ENCODE measurements at regions not wholly inside any gene's neighbourhood (a gene's known extent, or its start where the extent isn't known, plus 50 kb on each side); places are given as distances from the start of the nearest gene placed in this dataset.
"Not testable (repeated sequence)": the region's sequence is repeated elsewhere in the genome, so short reads cannot be mapped to it uniquely, and the experiment has no call there.

DNA sequence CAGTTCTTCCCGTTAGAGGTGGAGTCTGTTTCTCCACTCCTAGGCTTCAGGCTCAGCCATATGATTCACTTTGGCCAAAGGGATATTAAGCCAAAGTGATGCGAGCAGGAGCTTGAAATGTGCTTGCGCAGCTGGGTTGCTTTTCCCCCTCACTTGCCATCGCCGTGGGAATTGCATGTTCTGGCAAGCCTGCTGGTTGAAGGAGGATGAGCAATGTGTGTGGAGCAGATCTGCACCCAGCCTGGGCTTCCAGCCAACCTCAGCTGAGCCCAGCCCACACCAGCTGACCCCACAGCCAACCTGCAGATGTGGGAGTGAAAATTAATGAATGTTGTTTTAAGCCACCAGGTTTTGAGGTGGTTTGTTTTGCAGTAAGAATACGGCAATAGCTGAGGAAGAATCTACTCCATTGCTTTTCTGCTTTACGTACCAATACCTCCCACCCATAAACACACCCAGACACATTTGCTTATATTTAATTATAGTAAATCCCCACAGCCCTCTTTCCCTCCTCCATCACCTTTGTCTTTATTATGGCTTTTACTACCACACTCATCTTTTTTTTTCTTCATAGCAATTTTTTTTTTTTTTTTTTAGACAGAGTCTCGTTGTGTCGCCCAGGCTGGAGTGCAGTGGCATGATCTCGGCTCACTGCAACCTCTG lies 132.8 kb upstream of the FUNDC1 start:
- H3K27ac ChIP-seq (ENCODE audit: low read length) = no peak overlapping the region
- no peak overlapping the region for H3K4me3 ChIP-seq (ENCODE audit: low read length)
- DNase-seq (peak; percentile 48 to 64 (median 56)), ATAC-seq (peak in 1 of 2 donors; percentile 45)
- intact Hi-C loops (cut with DNase I) = no loop called here
- no peaks in the 10 kb centered on the region for H3K4me1 ChIP-seq (ENCODE audit: control insufficient read depth, insufficient read depth, low read length)
- no peaks in the 10 kb centered on the region for H3K9me3 ChIP-seq (ENCODE audit: control insufficient read depth, low read length)
- H3K27me3 ChIP-seq (ENCODE audit: control insufficient read depth, insufficient read depth) = no peaks in the 10 kb centered on the region
- WGBS = 43% methylated on average over 10 of the region's 10 CpGs

DNA sequence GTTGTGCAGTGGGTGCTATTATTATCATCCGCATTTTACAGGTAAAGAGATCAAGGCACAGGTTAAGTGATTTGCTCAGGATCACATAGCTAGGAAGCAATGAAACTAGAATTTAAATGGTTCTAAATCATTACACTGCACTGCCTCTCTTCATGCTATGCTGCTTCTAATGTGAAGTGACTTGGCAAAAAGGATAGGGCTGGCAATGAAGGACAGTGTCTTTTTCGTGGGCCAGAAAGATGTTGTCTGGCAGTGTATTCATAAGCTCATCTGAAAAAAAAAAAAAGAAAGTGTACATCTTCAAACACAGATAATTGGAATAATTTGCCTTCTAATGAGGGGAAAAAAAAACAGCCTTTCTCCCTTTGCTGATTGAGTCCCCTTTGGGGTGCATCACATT lies 132.2 kb upstream of the FUNDC1 start:
- Histone ChIP-seq H3K27ac (ENCODE audit: low read length) (no peak overlapping the region), H3K4me3 (ENCODE audit: low read length) (no peak overlapping the region), H3K27me3 (ENCODE audit: control insufficient read depth, insufficient read depth) (no peaks in the 10 kb centered on the region), H3K9me3 (ENCODE audit: control insufficient read depth, low read length) (no peaks in the 10 kb centered on the region), H3K4me1 (ENCODE audit: control insufficient read depth, insufficient read depth, low read length) (no peaks in the 10 kb centered on the region)
- no peak for DNase-seq
- intact Hi-C loops (cut with DNase I) = no loop called here
- 59% methylated on average over 2 of the region's 2 CpGs for WGBS
- ATAC-seq = no peak

GRCh38 chrX:44669626-44670025 lies 127.0 kb upstream of the FUNDC1 start:
- no peaks in the 10 kb centered on the region for H3K9me3 ChIP-seq (ENCODE audit: control insufficient read depth, low read length)
- no peaks in the 10 kb centered on the region for H3K4me1 ChIP-seq (ENCODE audit: control insufficient read depth, insufficient read depth, low read length)
- no peak for ATAC-seq
- intact Hi-C loops (cut with DNase I) = no loop called here
- no peaks in the 10 kb centered on the region for H3K27me3 ChIP-seq (ENCODE audit: control insufficient read depth, insufficient read depth)
- WGBS = 78% methylated on average over 1 of the region's 1 CpG
- DNase-seq = no peak
- H3K4me3 ChIP-seq (ENCODE audit: low read length) = no peak overlapping the region
- H3K27ac ChIP-seq (ENCODE audit: low read length) = no peak overlapping the region

DNA sequence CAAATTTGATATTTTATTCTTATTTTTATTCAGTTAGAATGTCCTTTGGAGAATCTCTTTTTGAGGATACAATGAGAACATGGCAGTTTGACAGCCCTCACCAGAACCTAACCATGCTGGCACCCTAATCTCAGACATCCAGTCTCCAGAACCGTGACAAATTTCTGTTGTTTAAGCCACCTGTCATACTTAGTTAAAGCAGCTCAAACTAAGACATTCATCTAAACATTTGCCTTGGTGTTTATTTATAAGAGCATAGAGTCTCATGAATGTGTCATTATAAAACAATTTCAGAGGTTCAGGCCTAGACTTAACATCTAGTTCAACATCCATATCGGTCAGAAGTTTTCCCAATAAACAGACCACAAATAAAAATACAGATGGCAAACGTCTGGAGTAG lies 125.1 kb upstream of the FUNDC1 start:
- no peak for DNase-seq
- intact Hi-C loops (cut with DNase I) = no loop called here
- no peaks in the 10 kb centered on the region for H3K9me3 ChIP-seq (ENCODE audit: control insufficient read depth, low read length)
- no peaks in the 10 kb centered on the region for H3K27me3 ChIP-seq (ENCODE audit: control insufficient read depth, insufficient read depth)
- H3K27ac ChIP-seq (ENCODE audit: low read length) = no peak overlapping the region
- ATAC-seq = no peak
- no peak overlapping the region for H3K4me3 ChIP-seq (ENCODE audit: low read length)
- 79% methylated on average over 3 of the region's 3 CpGs for WGBS
- no peaks in the 10 kb centered on the region for H3K4me1 ChIP-seq (ENCODE audit: control insufficient read depth, insufficient read depth, low read length)

- ATAC-seq; H3K27ac ChIP-seq (ENCODE audit: low read length); H3K27me3 ChIP-seq (ENCODE audit: control insufficient read depth, insufficient read depth); H3K4me1 ChIP-seq (ENCODE audit: control insufficient read depth, insufficient read depth, low read length); H3K9me3 ChIP-seq (ENCODE audit: control insufficient read depth, low read length); H3K4me3 ChIP-seq (ENCODE audit: low read length); intact Hi-C loops (cut with DNase I); DNase-seq: not testable (repeated sequence)
- WGBS = 77% methylated on average over 5 of the region's 5 CpGs
Measured at GRCh38 chrX:44657718-44658246, 115.1 kb upstream of the FUNDC1 start.

- no peak overlapping the region for H3K27ac ChIP-seq (ENCODE audit: low read length)
- DNase-seq = no peak
- no peak overlapping the region for H3K4me3 ChIP-seq (ENCODE audit: low read length)
- no peaks in the 10 kb centered on the region for H3K27me3 ChIP-seq (ENCODE audit: control insufficient read depth, insufficient read depth)
- no peaks in the 10 kb centered on the region for H3K4me1 ChIP-seq (ENCODE audit: control insufficient read depth, insufficient read depth, low read length)
- no peak for ATAC-seq
- H3K9me3 ChIP-seq (ENCODE audit: control insufficient read depth, low read length) = no peaks in the 10 kb centered on the region
- 14% methylated on average over 2 of the region's 2 CpGs for WGBS
- intact Hi-C loops (cut with DNase I) = no loop called here
Measured at GRCh38 chrX:44651358-44651757, 108.7 kb upstream of the FUNDC1 start.

- no peaks in the 10 kb centered on the region for H3K27me3 ChIP-seq (ENCODE audit: control insufficient read depth, insufficient read depth)
- 84% methylated on average over 5 of the region's 5 CpGs for WGBS
- H3K4me1 ChIP-seq (ENCODE audit: control insufficient read depth, insufficient read depth, low read length) = no peaks in the 10 kb centered on the region
- ATAC-seq (no peak), DNase-seq (no peak)
- H3K27ac ChIP-seq (ENCODE audit: low read length) = no peak overlapping the region
- intact Hi-C loops (cut with DNase I) = no loop called here
- no peak overlapping the region for H3K4me3 ChIP-seq (ENCODE audit: low read length)
- no peaks in the 10 kb centered on the region for H3K9me3 ChIP-seq (ENCODE audit: control insufficient read depth, low read length)
Measured at GRCh38 chrX:44643723-44644122, 101.1 kb upstream of the FUNDC1 start.

DNA sequence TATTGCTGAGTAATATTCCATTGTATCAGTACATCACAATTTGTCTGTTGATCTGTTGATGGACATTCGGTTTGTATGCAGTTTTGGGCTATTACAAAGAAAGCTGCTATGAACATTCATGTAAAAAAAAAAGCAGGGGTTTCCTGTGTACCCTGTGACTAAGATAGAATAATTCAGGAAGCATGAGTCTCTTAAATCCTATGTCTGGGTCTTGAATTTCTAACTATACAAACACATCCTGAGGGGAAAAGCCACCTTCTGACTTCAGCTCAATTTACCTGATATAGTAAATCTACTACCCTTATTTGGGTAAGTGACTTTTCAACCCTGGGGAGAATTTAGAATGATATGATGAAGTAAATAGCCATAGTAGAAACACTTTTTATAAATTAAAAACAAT lies 94.6 kb upstream of the FUNDC1 start:
- intact Hi-C loops (cut with DNase I) = no loop called here
- H3K9me3 ChIP-seq (ENCODE audit: control insufficient read depth, low read length) = no peaks in the 10 kb centered on the region
- no peak for ATAC-seq
- H3K4me1 ChIP-seq (ENCODE audit: control insufficient read depth, insufficient read depth, low read length) = no peaks in the 10 kb centered on the region
- no peaks in the 10 kb centered on the region for H3K27me3 ChIP-seq (ENCODE audit: control insufficient read depth, insufficient read depth)
- WGBS = 72% methylated on average over 1 of the region's 1 CpG
- no peak overlapping the region for H3K4me3 ChIP-seq (ENCODE audit: low read length)
- DNase-seq = no peak
- H3K27ac ChIP-seq (ENCODE audit: low read length) = no peak overlapping the region

- no peaks in the 10 kb centered on the region for H3K9me3 ChIP-seq (ENCODE audit: control insufficient read depth, low read length)
- intact Hi-C loops (cut with DNase I) = no loop called here
- DNase-seq = no peak
- no peak overlapping the region for H3K4me3 ChIP-seq (ENCODE audit: low read length)
- H3K27me3 ChIP-seq (ENCODE audit: control insufficient read depth, insufficient read depth) = no peaks in the 10 kb centered on the region
- WGBS = 52% methylated on average over 4 of the region's 4 CpGs
- H3K4me1 ChIP-seq (ENCODE audit: control insufficient read depth, insufficient read depth, low read length) = no peaks in the 10 kb centered on the region
- ATAC-seq = no peak
- no peak overlapping the region for H3K27ac ChIP-seq (ENCODE audit: low read length)
Measured at GRCh38 chrX:44621078-44621477, 78.4 kb upstream of the FUNDC1 start.

DNA sequence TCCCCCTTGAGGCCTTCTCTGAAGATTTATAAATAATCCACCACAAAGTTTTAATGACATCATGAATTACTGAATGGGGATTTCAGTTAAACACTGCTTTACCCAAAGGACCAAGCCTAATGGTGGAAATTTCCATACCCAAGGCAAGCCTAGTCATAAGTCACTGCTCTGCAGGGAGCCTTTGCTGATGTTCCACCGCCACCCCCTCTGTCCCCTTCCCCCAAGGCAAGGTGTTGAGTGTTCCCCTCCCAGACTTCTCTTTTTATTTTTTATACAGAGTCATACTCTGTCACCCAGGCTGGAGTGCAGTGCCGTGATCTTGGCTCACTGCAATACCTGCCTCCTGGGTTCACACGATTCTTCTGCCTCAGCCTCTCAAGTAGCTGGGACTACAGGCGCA lies 76.4 kb upstream of the FUNDC1 start:
- ATAC-seq (no peak), DNase-seq (no peak)
- no peaks in the 10 kb centered on the region for H3K4me1 ChIP-seq (ENCODE audit: control insufficient read depth, insufficient read depth, low read length)
- no peaks in the 10 kb centered on the region for H3K9me3 ChIP-seq (ENCODE audit: control insufficient read depth, low read length)
- no peak overlapping the region for H3K4me3 ChIP-seq (ENCODE audit: low read length)
- WGBS = 96% methylated on average over 4 of the region's 4 CpGs
- intact Hi-C loops (cut with DNase I) = no loop called here
- no peaks in the 10 kb centered on the region for H3K27me3 ChIP-seq (ENCODE audit: control insufficient read depth, insufficient read depth)
- no peak overlapping the region for H3K27ac ChIP-seq (ENCODE audit: low read length)

DNA sequence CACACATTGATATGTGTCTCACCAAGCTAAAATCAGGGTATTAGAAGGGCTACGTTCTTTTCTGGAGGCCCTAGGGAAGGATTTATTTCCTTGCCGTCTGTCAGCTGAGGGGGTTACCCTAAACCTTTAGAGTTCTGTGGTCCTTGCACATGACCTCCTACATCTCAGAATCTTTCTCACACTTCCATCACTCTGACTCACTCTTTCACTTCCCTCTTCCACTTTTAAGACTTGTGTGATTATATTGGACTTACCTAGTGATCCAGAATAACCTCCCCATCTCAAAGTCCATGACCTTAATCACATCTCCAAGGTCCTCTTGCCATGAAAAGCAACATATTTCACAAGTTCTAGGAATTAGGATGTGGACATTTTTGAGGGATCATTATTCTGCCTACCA lies 53.6 kb upstream of the FUNDC1 start:
- Histone ChIP-seq H3K27ac (ENCODE audit: low read length) (no peak overlapping the region), H3K9me3 (ENCODE audit: control insufficient read depth, low read length) (no peaks in the 10 kb centered on the region), H3K4me1 (ENCODE audit: control insufficient read depth, insufficient read depth, low read length) (no peaks in the 10 kb centered on the region), H3K27me3 (ENCODE audit: control insufficient read depth, insufficient read depth) (no peaks in the 10 kb centered on the region), H3K4me3 (ENCODE audit: low read length) (no peak overlapping the region)
- intact Hi-C loops (cut with DNase I) = no loop called here
- DNase-seq (no peak), ATAC-seq (no peak)
- 73% methylated on average over 2 of the region's 2 CpGs for WGBS

Data from right cardiac atrium (tissue), 5 donors.